Prostate gland (tissue), 2 donors: ENCODE measurements at regions not wholly inside any gene's neighbourhood (a gene's known extent, or its start where the extent isn't known, plus 50 kb on each side); places are given as distances from the start of the nearest gene placed in this dataset.

Experiments used
- CTCF ChIP-seq, 4 experiments: fragments of 200-600 bp in 2 of 4; fragments of 450-650 bp in 2 of 4; sonication (generic) in 2 of 4; IDR thresholded peaks; 1 replicate in 3 of 4; 2 replicates in 1 of 4; pipeline ENCODE4 v1.5.1; 2016 to 2019; ENCODE audit warnings: antibody characterized with exemption in 4 of 4, mild to moderate bottlenecking in 2 of 4, moderate library complexity in 2 of 4
- POLR2AphosphoS5 ChIP-seq: sonication (generic); formaldehyde crosslinking; IDR thresholded peaks from one replicate; pipeline ENCODE4 v1.6.1; 2017; ENCODE audit warnings: antibody characterized with exemption

DNA sequence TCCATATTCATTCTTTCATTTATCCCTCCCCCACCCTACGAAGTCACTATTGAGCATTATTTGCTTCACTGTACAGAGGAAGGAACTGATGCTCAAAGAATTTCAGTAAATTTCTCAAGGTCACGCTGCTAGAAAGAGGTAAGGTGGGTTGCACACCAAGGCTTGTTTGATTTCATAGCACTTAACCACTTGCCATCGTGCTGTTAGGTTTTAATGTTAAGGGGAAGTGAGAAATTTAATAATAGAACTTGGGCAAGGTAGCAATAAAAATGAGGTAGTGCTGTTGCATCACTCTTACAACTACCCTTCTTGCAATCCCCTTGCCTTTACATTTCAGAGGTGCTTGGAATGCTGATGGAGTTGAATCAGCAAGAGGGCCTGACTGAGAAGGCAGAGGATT is 343.1 kb downstream of the MID1IP1 start:
- no peak for TF ChIP-seq POLR2AphosphoS5
- TF ChIP-seq CTCF (IDR thresholded peaks at IDR 0.05), result no peak
